ENCODE measurements at regions not wholly inside any gene's neighbourhood (a gene's known extent, or its start where the extent isn't known, plus 50 kb on each side); places are given as distances from the start of the nearest gene placed in this dataset.

DNA sequence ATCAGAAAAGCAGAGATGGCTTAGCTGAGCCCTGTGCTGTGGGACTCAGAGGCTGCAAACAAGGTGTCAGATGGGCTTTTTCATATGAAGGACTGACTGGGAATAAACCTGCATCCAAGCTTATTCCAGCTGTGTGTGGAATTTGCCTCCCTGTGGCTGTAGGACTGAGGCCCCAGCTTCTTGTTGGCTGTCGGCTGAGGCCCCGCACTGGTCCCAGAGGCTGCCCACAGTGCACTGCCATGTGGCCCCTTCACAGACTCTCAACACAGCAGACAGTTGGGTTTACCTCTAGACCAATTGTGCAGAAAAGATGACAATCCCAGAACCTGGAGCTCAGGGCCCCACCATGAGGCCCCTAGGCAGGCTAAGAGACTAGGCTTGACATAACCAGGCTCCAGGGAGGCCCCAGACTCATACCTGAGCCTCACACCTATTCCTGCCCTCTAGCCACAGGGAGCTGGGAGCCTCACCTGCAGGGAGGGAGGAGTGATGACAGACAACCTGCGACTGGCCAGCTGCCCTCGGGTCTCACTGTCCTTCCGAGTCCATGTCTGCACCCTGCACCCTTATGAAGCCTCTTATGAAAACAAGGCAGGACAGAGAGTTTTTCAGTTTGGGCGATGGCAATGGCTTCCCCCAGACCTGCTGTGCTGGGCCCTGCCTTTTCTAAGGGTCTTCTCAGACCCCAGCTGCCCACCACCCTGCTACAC lies 615.5 kb downstream of the NPHP4 start (continued):
- TF ChIP-seq POLR2AphosphoS5 (IDR thresholded peaks at IDR 0.05; ENCODE audit: low read depth, low read length), result no peak
- TF ChIP-seq SP1 (IDR thresholded peaks at IDR 0.05; ENCODE audit: low read depth), result no peak
- TF ChIP-seq ZNF274 (IDR thresholded peaks at IDR 0.05; ENCODE audit: low read depth, low read length), result no peak
- TF ChIP-seq EZH2 (IDR thresholded peaks at IDR 0.05), result no peak
- TF ChIP-seq, protein P1, sequence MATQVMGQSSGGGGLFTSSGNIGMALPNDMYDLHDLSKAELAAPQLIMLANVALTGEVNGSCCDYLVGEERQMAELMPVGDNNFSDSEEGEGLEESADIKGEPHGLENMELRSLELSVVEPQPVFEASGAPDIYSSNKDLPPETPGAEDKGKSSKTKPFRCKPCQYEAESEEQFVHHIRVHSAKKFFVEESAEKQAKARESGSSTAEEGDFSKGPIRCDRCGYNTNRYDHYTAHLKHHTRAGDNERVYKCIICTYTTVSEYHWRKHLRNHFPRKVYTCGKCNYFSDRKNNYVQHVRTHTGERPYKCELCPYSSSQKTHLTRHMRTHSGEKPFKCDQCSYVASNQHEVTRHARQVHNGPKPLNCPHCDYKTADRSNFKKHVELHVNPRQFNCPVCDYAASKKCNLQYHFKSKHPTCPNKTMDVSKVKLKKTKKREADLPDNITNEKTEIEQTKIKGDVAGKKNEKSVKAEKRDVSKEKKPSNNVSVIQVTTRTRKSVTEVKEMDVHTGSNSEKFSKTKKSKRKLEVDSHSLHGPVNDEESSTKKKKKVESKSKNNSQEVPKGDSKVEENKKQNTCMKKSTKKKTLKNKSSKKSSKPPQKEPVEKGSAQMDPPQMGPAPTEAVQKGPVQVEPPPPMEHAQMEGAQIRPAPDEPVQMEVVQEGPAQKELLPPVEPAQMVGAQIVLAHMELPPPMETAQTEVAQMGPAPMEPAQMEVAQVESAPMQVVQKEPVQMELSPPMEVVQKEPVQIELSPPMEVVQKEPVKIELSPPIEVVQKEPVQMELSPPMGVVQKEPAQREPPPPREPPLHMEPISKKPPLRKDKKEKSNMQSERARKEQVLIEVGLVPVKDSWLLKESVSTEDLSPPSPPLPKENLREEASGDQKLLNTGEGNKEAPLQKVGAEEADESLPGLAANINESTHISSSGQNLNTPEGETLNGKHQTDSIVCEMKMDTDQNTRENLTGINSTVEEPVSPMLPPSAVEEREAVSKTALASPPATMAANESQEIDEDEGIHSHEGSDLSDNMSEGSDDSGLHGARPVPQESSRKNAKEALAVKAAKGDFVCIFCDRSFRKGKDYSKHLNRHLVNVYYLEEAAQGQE (IDR thresholded peaks at IDR 0.05; ENCODE audit: low read depth), result no peak

DNA sequence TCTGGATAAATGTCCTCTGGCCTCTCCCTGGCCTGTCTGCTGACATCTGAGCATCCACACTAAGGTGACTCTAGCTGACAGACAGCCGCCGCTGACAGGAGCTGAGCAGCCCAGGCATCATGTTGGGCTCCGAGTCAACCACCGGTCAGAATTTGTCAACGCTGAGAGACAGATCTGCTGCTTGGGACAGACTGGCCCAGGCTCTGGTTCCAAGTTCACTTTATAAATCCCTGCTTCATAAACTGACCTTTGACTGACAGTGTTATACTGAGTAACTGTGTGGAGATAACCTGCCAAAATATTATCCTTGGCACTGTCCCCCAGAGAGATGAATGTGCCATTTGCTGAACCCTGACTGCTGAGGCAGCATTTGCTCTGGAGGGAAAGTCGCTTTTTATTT lies 616.7 kb downstream of the NPHP4 start:
- BruUV-seq (replicated peaks), result no TSS peak
- Histone ChIP-seq H3K79me2 (ENCODE audit: insufficient read depth, low read length) (no peaks in the 10 kb centered on the region), H2AFZ (ENCODE audit: low read depth, low read length, poor library complexity, severe bottlenecking) (no peak overlapping the region), H3K36me3 (ENCODE audit: control insufficient read depth in 1 of 2, insufficient read depth in 2 of 2, low read length in 2 of 2) (no peaks in the 10 kb centered on the region), H3K27ac (ENCODE audit: low read depth, low read length) (no peak overlapping the region), H4K20me1 (ENCODE audit: insufficient read depth) (no peaks in the 10 kb centered on the region), H3K4me2 (ENCODE audit: low read length) (no peak overlapping the region), H3K9me3 (ENCODE audit: control insufficient read depth in 1 of 2, insufficient read depth in 1 of 2, low read depth in 1 of 2, low read length in 2 of 2) (no peaks in the 10 kb centered on the region; a peak in 1 of 4 replicates), H3K4me1 (ENCODE audit: control insufficient read depth in 1 of 2, insufficient read depth in 2 of 2, low read length in 2 of 2) (no peaks in the 10 kb centered on the region), H3K9ac (ENCODE audit: low read length) (no peak overlapping the region), H3K9me2 (ENCODE audit: insufficient read depth) (no peaks in the 10 kb centered on the region), H3K4me3 (replicated peaks in 1 of 2; ENCODE audit: low read depth in 1 of 2, low read length in 2 of 2) (no peak overlapping the region), H3K27me3 (ENCODE audit: insufficient read depth, low read length) (no peaks in the 10 kb centered on the region)
- ChIA-PET RAD21 (ENCODE audit: low non-redundant PET in 1 of 2, low total read pairs in 2 of 2, uncharacterized antibody in 2 of 2, unreplicated experiment in 2 of 2) (no interaction called here), POLR2A (no interaction called here), CTCF (no interaction called here)
- intact Hi-C loops (cut with micrococcal nuclease), result no loop called here
- ATAC-seq, result no peak
- TF ChIP-seq CTCF (IDR thresholded peaks at IDR 0.05 in 2 of 3, conservative IDR thresholded peaks at IDR 0.05 in 1 of 3; ENCODE audit: borderline replicate concordance in 1 of 3, insufficient read depth in 1 of 3, low read depth in 2 of 3, low read length in 2 of 3), result no peak
- no peak for TF ChIP-seq ELF1 (IDR thresholded peaks at IDR 0.05; ENCODE audit: borderline replicate concordance, low read depth)
- TF ChIP-seq, protein P1 (IDR thresholded peaks at IDR 0.05; ENCODE audit: low read depth), result no peak
- no peak for TF ChIP-seq EGR1 (IDR thresholded peaks at IDR 0.05; ENCODE audit: low read depth)
- TF ChIP-seq POLR2AphosphoS5 (IDR thresholded peaks at IDR 0.05; ENCODE audit: low read depth, low read length), result no peak
- TF ChIP-seq ZFX (IDR thresholded peaks at IDR 0.05), result no peak
- TF ChIP-seq EZH2phosphoT487 (IDR thresholded peaks at IDR 0.05; ENCODE audit: borderline replicate concordance), result no peak
- TF ChIP-seq YY1 (IDR thresholded peaks at IDR 0.05; ENCODE audit: extremely low read depth, insufficient replicate concordance, low read depth, low read length), result no peak
- no peak for DNase-seq (ENCODE audit: low read depth, low spot score)

All from HCT116 (cell line).